T follicular helper cell (primary cell): ENCODE measurements at regions not wholly inside any gene's neighbourhood (a gene's known extent, or its start where the extent isn't known, plus 50 kb on each side); places are given as distances from the start of the nearest gene placed in this dataset.
A peak's percentile ranks its signal among the peaks of the same experiment; 100 is the strongest.
"Not testable (repeated sequence)": the region's sequence is repeated elsewhere in the genome, so short reads cannot be mapped to it uniquely, and the experiment has no call there.

Experiments used
- DNase-seq: peaks from one replicate; pipeline ENCODE4 v3.0.0-alpha.2; 2020; ENCODE audit warnings: low read depth

- DNase-seq: no peak
Observed at GRCh38 chrX:63581906-63582305, 203.1 kb downstream of the ARHGEF9 start.

DNA sequence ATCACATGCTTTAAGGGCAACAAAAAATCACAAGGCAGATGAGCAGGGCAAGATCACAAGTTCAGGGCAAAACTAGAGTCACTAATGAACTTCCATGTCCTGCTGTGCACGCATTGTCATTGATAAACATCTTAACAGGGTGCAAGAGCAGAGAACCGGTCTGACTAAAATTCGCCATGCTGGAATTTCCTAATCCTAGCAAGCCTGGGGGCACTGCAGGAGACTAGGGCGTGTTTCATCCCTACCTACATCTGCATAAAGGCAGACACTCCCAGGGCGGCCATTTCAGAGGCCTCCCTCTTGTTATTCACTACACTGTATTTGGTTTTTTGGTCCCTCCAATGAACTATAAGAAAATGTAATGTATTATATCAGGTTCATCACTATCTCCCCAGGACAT is 203.6 kb downstream of the ARHGEF9 start:
- DNase-seq: no peak

DNA sequence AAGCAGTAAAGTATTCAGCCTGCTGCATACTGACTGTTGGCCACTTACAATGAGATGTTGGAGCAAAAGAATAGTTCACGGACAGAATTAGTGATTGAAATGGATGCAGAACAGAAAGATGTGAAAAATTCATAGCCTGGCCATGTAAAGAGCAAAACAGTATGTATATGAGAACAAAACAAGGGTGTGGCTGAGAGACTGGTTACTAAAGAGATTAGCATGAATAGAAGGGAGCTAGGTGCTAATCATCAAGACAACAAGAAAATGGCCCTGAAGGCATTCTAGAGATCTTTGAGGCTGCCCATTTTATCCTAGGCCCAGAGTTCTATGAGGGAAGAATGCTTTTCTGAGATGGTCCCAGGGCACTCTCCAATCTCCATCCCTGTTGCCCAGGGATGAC is 208.5 kb downstream of the ARHGEF9 start:
- no peak for DNase-seq

DNA sequence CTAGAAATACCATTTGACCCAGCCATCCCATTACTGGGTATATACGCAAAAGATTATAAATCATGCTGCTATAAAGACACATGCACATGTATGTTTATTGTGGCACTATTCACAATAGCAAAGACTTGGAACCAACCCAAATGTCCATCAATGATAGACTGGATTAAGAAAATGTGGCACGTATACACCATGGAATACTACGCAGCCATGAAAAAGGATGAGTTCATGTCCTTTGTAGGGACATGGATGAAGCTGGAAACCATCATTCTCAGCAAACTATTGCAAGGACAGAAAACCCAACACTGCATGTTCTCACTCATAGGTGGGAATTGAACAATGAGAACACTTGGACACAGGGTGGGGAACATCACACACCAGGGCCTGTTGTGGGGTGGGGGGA is 209.3 kb downstream of the ARHGEF9 start:
- DNase-seq: not testable (repeated sequence)

- DNase-seq: no peak
Observed at GRCh38 chrX:63566856-63567255, 215.7 kb upstream of the SPIN4 start.

DNA sequence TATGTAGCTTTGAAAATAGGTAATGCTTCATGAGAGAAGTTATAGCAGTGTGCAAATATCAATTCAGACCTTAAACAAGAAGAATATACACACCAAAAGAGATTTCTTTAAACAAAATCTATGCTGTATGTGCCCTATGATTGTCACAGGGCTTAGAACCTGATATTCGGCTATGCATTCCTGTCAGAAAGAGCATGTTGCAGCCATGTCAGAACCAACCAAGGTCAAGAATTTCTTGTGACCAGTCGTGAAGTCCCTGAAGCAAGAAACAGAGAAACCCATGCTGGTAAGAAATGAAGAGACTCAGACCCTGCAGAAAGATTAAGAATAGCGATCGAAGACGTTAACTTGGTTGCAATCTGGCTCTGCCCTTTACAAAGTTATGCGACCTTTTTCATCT is 210.3 kb upstream of the SPIN4 start:
- no peak for DNase-seq

DNA sequence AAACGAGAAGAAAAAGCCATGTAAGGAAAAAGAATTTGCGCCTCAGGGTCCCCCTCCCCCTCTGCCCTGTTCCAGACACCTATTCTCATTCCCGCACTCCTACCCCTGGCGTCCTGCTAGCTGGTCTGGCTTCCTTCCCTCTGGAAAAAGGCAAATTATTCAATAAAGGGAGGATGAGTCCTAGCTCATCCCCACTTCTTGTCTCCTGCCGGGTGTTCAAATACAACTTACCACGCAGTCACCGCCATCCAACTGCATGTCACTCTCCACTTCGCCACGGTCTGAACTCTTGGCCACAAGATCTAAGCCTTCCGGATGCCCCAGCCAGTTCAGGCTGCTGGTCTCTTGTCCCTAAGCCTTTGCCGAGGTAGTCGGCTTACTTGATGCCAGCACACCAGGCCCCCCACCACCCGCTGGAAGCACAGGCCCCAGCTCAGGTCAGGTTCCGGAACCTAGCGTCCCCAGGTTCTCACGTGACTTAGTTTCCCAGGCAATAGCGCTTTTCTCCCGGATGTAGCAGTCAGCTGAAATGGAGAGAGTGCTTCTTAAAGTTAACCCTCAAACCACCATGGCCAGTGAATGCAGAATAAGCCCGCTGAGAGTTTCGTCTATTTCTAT is 209.6 kb upstream of the SPIN4 start:
- peak; percentile 33 for DNase-seq

DNA sequence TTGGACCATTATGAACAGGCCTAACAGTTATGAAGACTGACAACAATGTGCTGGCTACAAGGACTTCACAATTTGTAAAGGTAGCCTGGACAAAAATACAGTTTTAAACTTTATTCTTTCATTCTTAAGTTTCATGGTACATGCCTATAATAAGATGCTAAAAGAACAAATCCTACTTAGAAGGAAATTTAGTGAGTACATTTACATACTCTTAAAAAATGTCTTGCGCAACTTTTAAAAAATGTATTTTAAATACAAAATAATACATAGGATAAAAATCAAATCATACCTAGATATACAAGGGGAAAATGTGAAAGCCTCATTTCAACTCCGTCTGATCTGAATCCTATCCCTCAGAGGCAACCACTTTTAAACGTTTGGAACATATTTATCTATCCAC is 200.7 kb upstream of the SPIN4 start:
- no peak for DNase-seq

- no peak for DNase-seq
Observed at GRCh38 chrX:63530654-63531053, 179.5 kb upstream of the SPIN4 start.

GRCh38 chrX:63529961-63530360 is 178.8 kb upstream of the SPIN4 start:
- no peak for DNase-seq

- DNase-seq: no peak
Observed at GRCh38 chrX:63526863-63527262, 175.7 kb upstream of the SPIN4 start.

GRCh38 chrX:63525491-63525890 is 174.4 kb upstream of the SPIN4 start:
- no peak for DNase-seq

GRCh38 chrX:63519368-63519767 is 168.2 kb upstream of the SPIN4 start:
- DNase-seq: not testable (repeated sequence)

GRCh38 chrX:63514569-63515080 is 163.5 kb upstream of the SPIN4 start:
- DNase-seq: no peak

DNA sequence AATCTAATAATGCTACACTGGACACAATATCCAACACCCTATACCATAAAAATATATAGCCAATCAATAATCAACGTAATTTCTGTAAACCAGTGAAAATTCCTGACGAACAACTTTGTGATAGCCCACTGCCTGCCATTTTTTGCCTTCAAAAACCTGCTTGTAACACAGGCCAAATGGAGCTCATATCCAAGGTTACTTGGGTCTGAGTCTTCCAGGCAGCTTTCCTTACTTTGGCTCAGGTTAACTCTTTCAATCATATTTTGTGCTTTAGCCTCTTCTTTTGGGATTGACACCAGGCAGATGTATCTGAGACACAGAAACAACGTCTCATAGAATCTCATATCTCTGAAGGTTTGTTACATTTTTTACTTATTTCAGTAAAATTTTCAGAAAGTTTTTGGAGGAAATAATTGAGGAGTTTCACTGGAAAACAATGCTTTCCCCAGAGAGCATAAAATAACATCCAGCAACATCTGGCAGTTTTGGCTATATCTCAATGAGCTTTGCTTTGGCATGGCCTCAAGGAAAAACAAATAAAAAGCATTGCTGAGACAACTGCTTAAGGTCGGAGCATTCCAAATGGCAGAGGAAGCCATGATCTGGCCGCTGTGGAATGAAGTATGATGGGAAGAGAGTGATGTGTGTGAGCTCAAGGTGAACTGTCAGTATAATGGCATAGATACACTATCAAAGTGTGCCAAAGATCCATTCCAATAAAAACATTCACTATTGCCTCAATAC is 162.9 kb upstream of the SPIN4 start:
- DNase-seq: no peak

DNA sequence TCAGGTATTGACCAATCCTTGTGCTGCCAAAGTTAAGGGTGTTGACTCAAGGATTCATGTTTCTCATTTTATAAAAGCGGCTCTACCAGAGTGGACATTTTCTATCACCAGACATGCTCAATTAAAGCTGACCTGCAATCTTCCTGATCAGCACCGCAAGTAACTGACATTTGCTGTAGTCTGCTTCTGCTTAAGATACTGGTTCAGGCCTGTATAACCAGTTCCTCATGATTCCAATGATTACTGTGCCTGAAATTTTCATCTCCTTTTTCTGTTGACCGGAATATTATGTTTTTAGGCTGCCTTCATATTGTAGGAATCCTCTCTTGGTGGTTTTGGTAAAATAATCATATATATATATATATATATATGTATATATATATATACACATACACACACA is 160.2 kb upstream of the SPIN4 start:
- no peak for DNase-seq

GRCh38 chrX:63508668-63509067 is 157.5 kb upstream of the SPIN4 start:
- no peak for DNase-seq

DNA sequence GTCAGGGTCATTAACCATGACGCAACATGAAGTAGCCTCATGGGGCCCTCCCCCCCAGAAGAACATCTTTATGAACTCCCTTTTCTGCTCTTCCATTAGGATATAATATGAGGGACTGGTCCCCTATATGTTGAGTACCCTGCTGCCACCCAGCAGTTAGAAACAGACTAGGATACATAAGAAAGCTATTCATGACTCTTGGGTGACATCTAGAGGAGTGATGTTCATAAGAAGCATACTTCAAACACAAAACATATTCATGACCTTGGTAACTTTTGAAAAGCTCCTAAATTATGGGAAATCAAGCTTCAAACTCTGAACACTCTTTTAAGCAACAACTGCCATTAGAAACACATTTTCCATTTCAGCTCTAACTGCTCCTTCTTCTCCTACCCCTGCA is 155.2 kb upstream of the SPIN4 start:
- no peak for DNase-seq

DNA sequence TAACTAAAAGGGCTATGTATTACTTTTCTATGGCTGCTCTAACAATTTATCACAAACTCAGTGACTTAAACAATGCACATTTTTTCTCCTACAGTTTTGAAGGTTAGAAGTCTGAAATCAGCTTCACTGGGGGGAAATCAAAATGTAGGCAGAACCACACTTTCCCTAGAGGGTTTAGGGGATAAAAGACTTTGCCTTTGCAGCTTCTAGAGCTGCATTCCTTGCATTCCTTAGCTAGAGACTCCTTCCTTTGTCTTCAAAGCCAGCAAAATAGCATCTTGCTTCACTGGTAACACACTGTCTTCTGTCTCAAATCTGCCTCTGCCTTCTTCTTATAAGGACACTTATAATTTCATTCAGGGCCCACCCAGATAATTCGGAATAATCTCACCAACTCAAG is 152.4 kb upstream of the SPIN4 start:
- DNase-seq: no peak

DNA sequence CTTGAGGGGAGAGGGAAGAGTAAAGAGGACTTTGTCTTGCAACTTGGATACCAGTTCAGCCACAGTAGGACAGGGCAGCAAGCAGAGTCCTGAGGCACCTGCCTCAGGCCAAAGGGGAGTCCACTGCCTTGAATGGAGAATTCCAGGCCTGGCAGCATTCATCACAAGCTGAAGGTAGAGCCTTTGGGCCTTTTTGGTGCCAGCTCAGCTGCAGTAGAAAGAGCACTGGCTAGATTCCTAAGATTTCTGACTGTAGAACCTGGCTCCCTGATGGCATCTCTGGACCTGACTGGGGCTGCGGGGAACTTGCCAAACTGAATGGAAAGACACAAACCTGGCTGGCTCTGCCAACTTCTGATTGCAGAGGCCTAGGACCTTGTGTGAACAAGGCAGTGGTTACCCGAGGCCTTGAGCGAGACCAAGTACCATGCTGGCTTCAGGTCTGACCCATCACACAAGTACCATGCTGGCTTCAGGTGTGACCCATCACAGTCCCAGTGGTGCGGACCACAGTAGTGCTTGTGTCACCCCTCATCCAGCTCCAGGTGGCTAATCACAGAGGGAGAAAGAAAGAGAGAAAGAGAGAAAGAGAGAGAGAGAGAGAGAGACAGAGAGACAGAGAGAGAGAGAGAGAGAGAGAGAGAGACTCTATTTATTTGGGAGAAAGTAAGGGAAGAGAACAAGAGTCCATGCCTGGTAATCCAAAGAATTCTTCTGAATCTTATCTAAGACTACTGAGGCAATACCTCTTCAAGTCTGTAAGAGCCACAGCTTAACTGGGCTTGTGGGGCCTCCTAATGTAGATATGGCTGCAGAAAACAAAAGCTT is 137.6 kb upstream of the SPIN4 start:
- no peak for DNase-seq

- no peak for DNase-seq
Observed at GRCh38 chrX:63475200-63475599, 124.1 kb upstream of the SPIN4 start.

- no peak for DNase-seq
Observed at GRCh38 chrX:63471004-63471403, 119.9 kb upstream of the SPIN4 start.

- DNase-seq: no peak
Observed at GRCh38 chrX:63470506-63470905, 119.4 kb upstream of the SPIN4 start.
